Panc1 (cell line): ENCODE measurements at regions not wholly inside any gene's neighbourhood (a gene's known extent, or its start where the extent isn't known, plus 50 kb on each side); places are given as distances from the start of the nearest gene placed in this dataset.

Experiments used
- ATAC-seq: fragments of 200-7000 bp; cut with Tn5 transposase; 2 replicates; pipeline ENCODE4 v1.9.1; 2020; ENCODE audit warnings: mild to moderate bottlenecking, moderate library complexity
- BruUV-seq: library from RNA; stranded (reverse); fragments of 400-500 nt; replicated peaks from 2 replicates; lab custom pipeline; 2021; lab: Mats Ljungman, UMichigan
- CTCF ChIA-PET: fragments of 300-600 bp; sonication (Branson Sonifier 250); formaldehyde crosslinking; loops from one replicate; lab custom pipeline; 2022; ENCODE audit warnings: antibody characterized with exemption; lab: Charles Lee
- POLR2A ChIA-PET: fragments of 300-600 bp; sonication (Branson Sonifier 250); formaldehyde crosslinking; loops from one replicate; lab custom pipeline; 2022; ENCODE audit warnings: antibody characterized with exemption; lab: Charles Lee
- DNase-seq: peaks from one replicate; pipeline ENCODE4 v3.0.0-alpha.2; 2010; ENCODE audit warnings: low read depth, low spot score
- H3K27ac ChIP-seq: 2 replicates; pipeline ENCODE4 v1.5.1; 2011; ENCODE audit warnings: mild to moderate bottlenecking, low read length, inconsistent platforms
- H3K27me3 ChIP-seq: fragments of 200-500 bp; sonication (Bioruptor generic); 2 replicates; pipeline ENCODE4 v1.6.0; 2014; ENCODE audit warnings: low read length, inconsistent platforms; ENCODE audit not compliant: control insufficient read depth, insufficient read depth
- H3K36me3 ChIP-seq: fragments of 200-500 bp; sonication (Bioruptor generic); 2 replicates; pipeline ENCODE4 v1.5.1; 2014; ENCODE audit warnings: inconsistent platforms, mild to moderate bottlenecking, low read length, moderate library complexity; ENCODE audit not compliant: control insufficient read depth, insufficient read depth
- H3K4me1 ChIP-seq: 2 replicates; pipeline ENCODE4 v1.5.1; 2011; ENCODE audit warnings: inconsistent platforms, mild to moderate bottlenecking, low read length, moderate library complexity; ENCODE audit not compliant: control insufficient read depth, insufficient read depth
- H3K4me3 ChIP-seq, 2 experiments: 2 replicates each; pipeline ENCODE4 v1.5.1; 2011 to 2012; ENCODE audit warnings: low read depth in 2 of 2, low read length in 2 of 2, mild to moderate bottlenecking in 2 of 2, inconsistent platforms in 1 of 2, moderate library complexity in 1 of 2
- H3K9me3 ChIP-seq: fragments of 200-500 bp; sonication (Bioruptor generic); 2 replicates; pipeline ENCODE4 v1.5.1; 2014; ENCODE audit warnings: low read depth, mild to moderate bottlenecking, inconsistent platforms, low read length, moderate library complexity; ENCODE audit not compliant: control insufficient read depth, insufficient read depth
- POLR2AphosphoS5 ChIP-seq: IDR thresholded peaks from 2 replicates; pipeline ENCODE4 v1.6.1; 2012; ENCODE audit warnings: mild to moderate bottlenecking, low read depth, low read length, moderate library complexity
- REST ChIP-seq, 2 experiments: IDR thresholded peaks; 2 replicates each; pipeline ENCODE4 v1.6.1; 2011 to 2012; ENCODE audit warnings: low read depth in 2 of 2, control low read depth in 1 of 2, low read length in 1 of 2, mild to moderate bottlenecking in 1 of 2, moderate library complexity in 1 of 2; ENCODE audit not compliant: insufficient read depth in 1 of 2
- SIN3A ChIP-seq: IDR thresholded peaks from 2 replicates; pipeline ENCODE4 v1.6.1; 2012; ENCODE audit warnings: low read depth, mild to moderate bottlenecking, low read length, moderate library complexity, borderline replicate concordance; ENCODE audit not compliant: insufficient read depth
- TCF7L2 ChIP-seq: IDR thresholded peaks from 2 replicates; pipeline ENCODE4 v1.6.1; 2011; ENCODE audit warnings: mild to moderate bottlenecking, low read depth, low read length, inconsistent platforms
- in situ Hi-C: cut with HindIII; loops from 2 replicates; pipeline ENCODE4 v1.10.0; 2016; ENCODE audit warnings: low sequenced_read_pairs, low pct_unique_long_range_greater_than_20kb
- intact Hi-C: fragments of 100-400 bp; cut with micrococcal nuclease; formaldehyde crosslinking; loops from one replicate; pipeline ENCODE4 v1.10.0; 2022; ENCODE audit not compliant: unreplicated experiment
- TF ChIP-seq, protein P1 (sequence below): fragments of 450-650 bp; IDR thresholded peaks from 2 replicates; pipeline ENCODE4 v1.5.1; 2017; ENCODE audit warnings: mild to moderate bottlenecking

GRCh38 chr13:60925686-60926085 is 490.0 kb downstream of the PCDH20 start:
- Histone ChIP-seq H3K9me3 (no peaks in the 10 kb centered on the region), H3K27me3 (no peaks in the 10 kb centered on the region), H3K36me3 (no peaks in the 10 kb centered on the region), H3K27ac (no peak overlapping the region), H3K4me1 (no peaks in the 10 kb centered on the region), H3K4me3 (no peak overlapping the region)
- ChIA-PET CTCF (no interaction called here), POLR2A (no interaction called here)
- ATAC-seq: no peak
- no TSS peak for BruUV-seq
- intact Hi-C loops (no loop called here), in situ Hi-C loops (no loop called here)
- TF ChIP-seq TCF7L2 (no peak), POLR2AphosphoS5 (no peak), REST (IDR thresholded peaks at IDR 0.05; ENCODE audit: insufficient read depth in 1 of 2, low read depth in 2 of 2, low read length in 1 of 2) (no peak), SIN3A (no peak)
- TF ChIP-seq, protein P1, sequence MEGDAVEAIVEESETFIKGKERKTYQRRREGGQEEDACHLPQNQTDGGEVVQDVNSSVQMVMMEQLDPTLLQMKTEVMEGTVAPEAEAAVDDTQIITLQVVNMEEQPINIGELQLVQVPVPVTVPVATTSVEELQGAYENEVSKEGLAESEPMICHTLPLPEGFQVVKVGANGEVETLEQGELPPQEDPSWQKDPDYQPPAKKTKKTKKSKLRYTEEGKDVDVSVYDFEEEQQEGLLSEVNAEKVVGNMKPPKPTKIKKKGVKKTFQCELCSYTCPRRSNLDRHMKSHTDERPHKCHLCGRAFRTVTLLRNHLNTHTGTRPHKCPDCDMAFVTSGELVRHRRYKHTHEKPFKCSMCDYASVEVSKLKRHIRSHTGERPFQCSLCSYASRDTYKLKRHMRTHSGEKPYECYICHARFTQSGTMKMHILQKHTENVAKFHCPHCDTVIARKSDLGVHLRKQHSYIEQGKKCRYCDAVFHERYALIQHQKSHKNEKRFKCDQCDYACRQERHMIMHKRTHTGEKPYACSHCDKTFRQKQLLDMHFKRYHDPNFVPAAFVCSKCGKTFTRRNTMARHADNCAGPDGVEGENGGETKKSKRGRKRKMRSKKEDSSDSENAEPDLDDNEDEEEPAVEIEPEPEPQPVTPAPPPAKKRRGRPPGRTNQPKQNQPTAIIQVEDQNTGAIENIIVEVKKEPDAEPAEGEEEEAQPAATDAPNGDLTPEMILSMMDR: no peak
- no peak for DNase-seq

DNA sequence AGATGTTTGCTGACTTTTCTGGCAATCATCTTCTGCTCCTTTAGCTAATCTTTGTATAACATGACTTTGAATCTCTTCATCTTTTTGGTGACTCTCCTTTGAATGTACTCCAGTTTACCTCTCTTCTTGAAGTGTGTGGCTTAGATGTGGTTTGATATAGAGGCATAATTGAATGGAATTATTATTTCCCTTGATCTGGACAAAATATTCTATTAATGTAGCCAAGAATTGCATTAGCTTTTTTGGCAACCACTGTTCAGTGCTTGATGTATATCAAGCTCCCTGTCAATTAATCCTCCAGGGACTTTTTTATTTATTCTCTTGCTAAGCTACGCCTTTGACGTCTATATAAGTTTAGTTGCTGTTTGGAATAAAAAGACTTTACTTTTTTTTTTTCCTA is 490.8 kb downstream of the PCDH20 start:
- DNase-seq (no peak), ATAC-seq (no peak)
- no peaks in the 10 kb centered on the region for H3K27me3 ChIP-seq
- POLR2A ChIA-PET: no interaction called here
- in situ Hi-C loops (no loop called here), intact Hi-C loops (no loop called here)
- CTCF ChIA-PET: no interaction called here
- H3K36me3 ChIP-seq: no peaks in the 10 kb centered on the region
- H3K4me1 ChIP-seq: no peaks in the 10 kb centered on the region
- no peaks in the 10 kb centered on the region for H3K9me3 ChIP-seq
- no TSS peak for BruUV-seq
- no peak overlapping the region for H3K4me3 ChIP-seq
- TF ChIP-seq TCF7L2 (no peak), POLR2AphosphoS5 (no peak), REST (IDR thresholded peaks at IDR 0.05; ENCODE audit: insufficient read depth in 1 of 2, low read depth in 2 of 2, low read length in 1 of 2) (no peak), SIN3A (no peak)
- TF ChIP-seq, protein P1: no peak
- H3K27ac ChIP-seq: no peak overlapping the region
